Prostate gland (tissue), 2 donors: ENCODE measurements at regions not wholly inside any gene's neighbourhood (a gene's known extent, or its start where the extent isn't known, plus 50 kb on each side); places are given as distances from the start of the nearest gene placed in this dataset.
"Not testable (repeated sequence)": the region's sequence is repeated elsewhere in the genome, so short reads cannot be mapped to it uniquely, and the experiment has no call there.

ENCODE experiments used
- DNase-seq: peaks from one replicate; pipeline ENCODE4 v3.0.0-alpha.2; 2019; ENCODE audit warnings: low spot score
- H3K27ac ChIP-seq, 2 donors: fragments of 200-600 bp; sonication (generic); 2 replicates each; pipeline ENCODE4 v1.5.1; 2017 to 2019
- H3K27me3 ChIP-seq: fragments of 200-600 bp; sonication (generic); replicated peaks from 2 replicates; pipeline ENCODE4 v1.5.1; 2019; ENCODE audit not compliant: insufficient read depth
- H3K36me3 ChIP-seq, 2 donors: fragments of 200-600 bp; sonication (generic); 1 replicate in 1 of 2; 2 replicates in 1 of 2; pipeline versions ENCODE4 v1.5.1 to v1.8.1; 2017 to 2019
- H3K4me1 ChIP-seq: fragments of 200-600 bp; sonication (generic); replicated peaks from 2 replicates; pipeline ENCODE4 v1.5.1; 2019
- H3K4me3 ChIP-seq, 2 donors: fragments of 200-600 bp; sonication (generic); 2 replicates each; pipeline ENCODE4 v1.5.1; 2017 to 2019
- H3K9me3 ChIP-seq: fragments of 200-600 bp; sonication (generic); 2 replicates; pipeline ENCODE4 v1.5.1; 2017
- CTCF ChIP-seq, 4 experiments: fragments of 200-600 bp in 2 of 4; fragments of 450-650 bp in 2 of 4; sonication (generic) in 2 of 4; IDR thresholded peaks; 1 replicate in 3 of 4; 2 replicates in 1 of 4; pipeline ENCODE4 v1.5.1; 2016 to 2019; ENCODE audit warnings: antibody characterized with exemption in 4 of 4, mild to moderate bottlenecking in 2 of 4, moderate library complexity in 2 of 4
- POLR2A ChIP-seq: fragments of 450-650 bp; IDR thresholded peaks from one replicate; pipeline ENCODE4 v1.6.1; 2016; ENCODE audit warnings: antibody characterized with exemption, mild to moderate bottlenecking
- POLR2AphosphoS5 ChIP-seq: sonication (generic); formaldehyde crosslinking; IDR thresholded peaks from one replicate; pipeline ENCODE4 v1.6.1; 2017; ENCODE audit warnings: antibody characterized with exemption
- WGBS: methylation state at CpG from one replicate; pipeline ENCODE4 v1.1.5; 2018; 5-methylcytosine and 5-hydroxymethylcytosine counted together
- intact Hi-C: fragments of 100-400 bp; cut with DNase I; formaldehyde crosslinking; loops from one replicate; pipeline ENCODE4 v1.14.2; 2022

GRCh38 chr10:34885011-34885410 lies 69.9 kb upstream of the PARD3 start:
- TF ChIP-seq CTCF (IDR thresholded peaks at IDR 0.05) (no peak), POLR2A (no peak)
- H3K27ac ChIP-seq: no peak overlapping the region
- WGBS: 91% methylated on average over 4 of the region's 4 CpGs
- no peaks in the 10 kb centered on the region for H3K36me3 ChIP-seq
- H3K4me3 ChIP-seq: no peak overlapping the region
- no peaks in the 10 kb centered on the region for H3K4me1 ChIP-seq
- DNase-seq: no peak
- H3K27me3 ChIP-seq: no peaks in the 10 kb centered on the region
- intact Hi-C loops: no loop called here
- no peaks in the 10 kb centered on the region for H3K9me3 ChIP-seq

GRCh38 chr10:34884272-34884952 lies 69.3 kb upstream of the PARD3 start:
- H3K36me3 ChIP-seq: no peaks in the 10 kb centered on the region
- DNase-seq: peak; percentile 22
- H3K4me3 ChIP-seq: no peak overlapping the region
- WGBS: 55% methylated on average over 4 of the region's 4 CpGs
- no peaks in the 10 kb centered on the region for H3K27me3 ChIP-seq
- intact Hi-C loops: no loop called here
- no peaks in the 10 kb centered on the region for H3K9me3 ChIP-seq
- no peak overlapping the region for H3K27ac ChIP-seq
- H3K4me1 ChIP-seq: no peaks in the 10 kb centered on the region
- TF ChIP-seq POLR2A: no peak
- TF ChIP-seq CTCF (IDR thresholded peaks at IDR 0.05): no peak
- TF ChIP-seq POLR2AphosphoS5: peak; percentile 77

- Histone ChIP-seq H3K27ac (no peak overlapping the region), H3K9me3 (no peaks in the 10 kb centered on the region), H3K4me1 (no peaks in the 10 kb centered on the region), H3K4me3 (no peak overlapping the region), H3K27me3 (no peaks in the 10 kb centered on the region), H3K36me3 (no peaks in the 10 kb centered on the region)
- 69% methylated on average over 7 of the region's 7 CpGs for WGBS
- DNase-seq: no peak
- TF ChIP-seq POLR2AphosphoS5 (no peak), CTCF (IDR thresholded peaks at IDR 0.05) (no peak), POLR2A (no peak)
- intact Hi-C loops: no loop called here
Measured at GRCh38 chr10:34880817-34881216, 65.7 kb upstream of the PARD3 start.

- DNase-seq, H3K4me3 ChIP-seq, H3K9me3 ChIP-seq, H3K4me1 ChIP-seq, H3K27me3 ChIP-seq, H3K27ac ChIP-seq, intact Hi-C loops, H3K36me3 ChIP-seq: not testable (repeated sequence)
- 100% methylated on average over 1 of the region's 1 CpG for WGBS
Measured at GRCh38 chr10:34878651-34879050, 63.6 kb upstream of the PARD3 start.

- WGBS: 93% methylated on average over 11 of the region's 11 CpGs
- no peak overlapping the region for H3K27ac ChIP-seq
- no peaks in the 10 kb centered on the region for H3K4me1 ChIP-seq
- intact Hi-C loops: no loop called here
- no peak overlapping the region for H3K4me3 ChIP-seq
- no peaks in the 10 kb centered on the region for H3K9me3 ChIP-seq
- H3K27me3 ChIP-seq: no peaks in the 10 kb centered on the region
- no peaks in the 10 kb centered on the region for H3K36me3 ChIP-seq
- TF ChIP-seq CTCF (IDR thresholded peaks at IDR 0.05) (no peak), POLR2A (no peak), POLR2AphosphoS5 (no peak)
- DNase-seq: no peak
Measured at GRCh38 chr10:34875061-34875460, 60.0 kb upstream of the PARD3 start.
